GM21515 (cell line): ENCODE measurements at regions not wholly inside any gene's neighbourhood (a gene's known extent, or its start where the extent isn't known, plus 50 kb on each side); places are given as distances from the start of the nearest gene placed in this dataset.
"Not testable (repeated sequence)": the region's sequence is repeated elsewhere in the genome, so short reads cannot be mapped to it uniquely, and the experiment has no call there.

Source experiments
- ATAC-seq: cut with Tn5 transposase; IDR thresholded peaks from one replicate; pipeline ENCODE4 v1.9.1; 2021; ENCODE audit not compliant: unreplicated experiment

- ATAC-seq, result no peak
These were observed 1437.5 kb upstream of the CDH8 start for GRCh38 chr16:63473725-63474124.

- no peak for ATAC-seq
These were observed 1431.3 kb upstream of the CDH8 start for GRCh38 chr16:63467513-63467912.

GRCh38 chr16:63462316-63462715 is 1426.1 kb upstream of the CDH8 start:
- no peak for ATAC-seq

GRCh38 chr16:63461248-63461841 is 1425.1 kb upstream of the CDH8 start:
- ATAC-seq, result no peak

DNA sequence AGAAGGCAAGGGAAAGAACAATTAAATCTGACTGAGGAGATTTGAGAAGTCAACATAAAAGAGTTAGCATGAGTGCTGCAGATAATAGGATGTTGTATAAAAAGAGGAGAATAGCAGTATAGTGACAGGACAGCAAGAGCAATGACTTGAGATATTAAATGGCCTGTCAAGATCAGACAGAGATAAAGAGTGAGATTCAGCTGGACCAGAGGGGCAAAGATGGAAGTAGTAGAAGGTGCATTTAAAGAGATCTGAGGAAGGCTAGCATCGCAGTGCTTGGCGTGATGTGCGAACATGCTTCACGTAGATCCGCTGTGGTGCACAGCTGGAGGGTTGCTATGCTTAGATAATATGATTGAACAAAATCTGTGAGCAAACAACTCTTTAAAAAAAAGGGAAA is 1422.6 kb upstream of the CDH8 start:
- no peak for ATAC-seq

DNA sequence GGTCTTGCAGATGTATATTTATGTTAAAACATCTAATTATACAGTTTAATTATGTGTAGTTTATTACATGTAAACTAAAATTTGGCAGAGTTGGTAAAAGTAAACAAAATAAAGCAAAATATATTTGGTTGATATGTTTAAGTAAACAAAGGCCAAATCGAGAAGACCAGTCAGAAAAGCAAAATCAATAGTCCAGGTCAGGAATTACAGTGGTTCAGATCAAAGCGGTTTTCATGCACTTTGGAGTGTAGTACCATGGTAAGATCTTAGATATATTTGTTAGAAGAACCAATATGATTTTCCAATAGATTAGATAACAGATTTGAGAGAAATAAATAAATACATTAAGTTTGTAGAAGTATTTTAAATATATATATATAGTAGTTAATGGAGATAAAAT is 1421.6 kb upstream of the CDH8 start:
- ATAC-seq, result no peak

GRCh38 chr16:63453261-63453660 is 1417.0 kb upstream of the CDH8 start:
- ATAC-seq, result no peak

DNA sequence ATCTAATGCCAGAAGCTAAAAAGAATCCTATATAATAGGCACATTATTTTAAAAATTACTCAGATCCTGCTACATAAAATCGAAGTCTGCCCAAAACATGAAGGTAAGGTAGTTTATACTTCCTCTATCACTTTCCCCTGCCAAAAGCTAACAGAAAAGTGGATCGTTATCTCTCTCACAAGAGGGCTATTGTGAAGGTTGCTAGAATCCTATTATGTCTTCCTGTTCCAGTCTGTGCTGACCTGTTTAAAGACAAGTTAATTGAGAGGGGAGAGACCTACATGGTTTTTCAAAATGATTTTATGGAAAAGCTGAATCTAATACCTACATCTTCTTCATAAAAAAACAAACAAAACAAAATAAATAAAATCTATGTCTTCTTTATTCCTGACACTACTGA is 1410.9 kb upstream of the CDH8 start:
- no peak for ATAC-seq

DNA sequence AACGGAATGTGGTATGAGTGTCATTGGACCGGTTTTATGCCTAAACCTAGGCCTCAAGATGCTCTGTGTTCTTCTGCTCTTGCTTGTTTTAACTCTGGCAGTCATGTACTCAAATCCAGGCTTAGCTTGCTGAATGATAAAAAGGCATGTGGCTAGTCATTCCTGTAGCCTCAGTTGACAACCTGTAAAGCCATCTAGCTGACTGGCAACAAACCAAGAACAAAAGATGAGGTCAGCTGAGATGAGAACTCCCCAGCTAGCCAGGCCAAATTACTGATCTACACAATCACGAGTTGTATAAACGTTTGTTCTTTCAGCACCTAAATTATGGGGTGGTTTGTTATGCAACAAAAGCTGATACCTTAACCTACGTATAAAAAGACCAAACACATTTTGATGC is 1406.0 kb upstream of the CDH8 start:
- no peak for ATAC-seq

GRCh38 chr16:63426275-63426870 is 1390.1 kb upstream of the CDH8 start:
- no peak for ATAC-seq

- no peak for ATAC-seq
These were observed 1386.5 kb upstream of the CDH8 start for GRCh38 chr16:63422715-63423114.

GRCh38 chr16:63416712-63417111 is 1380.5 kb upstream of the CDH8 start:
- no peak for ATAC-seq

DNA sequence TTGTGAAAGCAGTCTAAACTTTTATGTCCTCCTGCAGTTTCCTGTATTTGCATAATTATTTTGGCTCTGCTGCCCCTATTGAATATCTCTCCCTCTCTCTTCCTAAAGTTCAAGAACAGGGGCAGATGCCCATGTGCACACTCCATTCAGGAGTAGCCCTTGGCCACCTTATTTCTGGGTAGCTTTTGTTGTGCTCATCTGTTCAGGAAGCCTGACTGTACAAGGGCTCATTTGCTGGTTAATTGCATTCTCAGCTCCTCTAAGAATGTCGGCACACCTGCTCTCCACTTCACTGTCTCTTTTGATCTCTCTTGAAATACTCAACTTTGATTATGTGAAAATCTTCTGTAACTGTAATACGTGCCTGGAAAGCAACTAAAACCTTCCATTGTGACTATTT is 1378.8 kb upstream of the CDH8 start:
- no peak for ATAC-seq

GRCh38 chr16:63410594-63410993 is 1374.4 kb upstream of the CDH8 start:
- no peak for ATAC-seq

DNA sequence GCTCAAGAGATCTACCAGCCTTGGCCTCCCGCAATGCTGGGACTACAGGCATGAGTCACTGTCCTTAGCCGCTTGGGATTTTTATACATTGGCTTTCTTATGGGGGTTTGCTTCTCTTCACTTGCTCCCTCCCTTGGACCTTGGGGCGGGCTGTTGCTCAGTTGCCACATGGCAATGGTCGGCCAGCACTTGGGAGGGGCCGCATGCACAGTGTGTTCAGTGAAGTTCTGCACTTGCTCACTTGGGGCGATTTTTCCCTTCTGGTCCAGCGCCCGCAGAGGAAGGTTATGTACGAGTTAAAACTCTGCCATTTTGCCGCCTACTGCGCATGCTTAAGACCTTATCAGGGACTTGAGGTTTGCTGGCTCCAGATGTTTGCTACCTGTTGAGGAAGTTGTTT is 1367.6 kb upstream of the CDH8 start:
- ATAC-seq, result no peak

- not testable (repeated sequence) for ATAC-seq
These were observed 1352.0 kb upstream of the CDH8 start for GRCh38 chr16:63388277-63388676.

DNA sequence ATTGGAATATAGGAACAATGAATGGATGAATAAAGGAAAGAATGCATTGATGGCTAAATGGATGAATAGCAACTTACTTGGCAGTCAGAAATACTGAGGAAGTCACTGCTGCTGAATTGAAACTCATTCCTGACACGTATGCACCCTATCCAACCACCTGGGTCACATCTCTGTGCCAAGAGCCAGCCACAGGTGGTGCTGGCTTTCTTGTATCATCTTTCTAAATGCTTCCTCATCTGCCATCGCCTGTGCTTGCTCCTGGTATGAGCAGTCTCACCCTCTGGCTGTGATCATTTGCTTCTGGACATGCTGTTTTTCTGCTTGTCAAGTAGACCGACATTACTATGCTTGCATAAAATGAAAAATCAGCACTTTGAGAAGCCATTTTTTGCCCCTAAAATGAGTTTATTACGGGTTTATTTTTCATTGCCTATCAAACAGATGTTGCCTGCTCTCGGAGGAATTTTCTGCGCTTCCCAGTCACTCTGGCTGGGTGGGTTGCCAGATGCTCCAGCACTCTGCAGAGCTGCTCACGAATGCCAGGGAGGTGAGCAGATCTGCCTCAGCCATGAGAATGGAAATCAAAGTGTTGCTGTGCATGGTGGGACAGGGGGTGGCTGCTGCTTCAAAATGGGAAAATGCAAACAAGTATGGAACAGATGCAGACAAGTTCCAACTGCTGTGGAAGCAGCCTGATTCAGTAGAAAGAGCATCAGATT is 1349.6 kb upstream of the CDH8 start:
- ATAC-seq, result no peak

- no peak for ATAC-seq
These were observed 1337.5 kb upstream of the CDH8 start for GRCh38 chr16:63373744-63374143.

GRCh38 chr16:63372815-63373214 is 1336.6 kb upstream of the CDH8 start:
- no peak for ATAC-seq

GRCh38 chr16:63372283-63372682 is 1336.0 kb upstream of the CDH8 start:
- ATAC-seq, result no peak

GRCh38 chr16:63365649-63366304 is 1329.5 kb upstream of the CDH8 start:
- no peak for ATAC-seq

GRCh38 chr16:63363738-63364137 is 1327.5 kb upstream of the CDH8 start:
- no peak for ATAC-seq
